ENCODE measurements at regions not wholly inside any gene's neighbourhood (a gene's known extent, or its start where the extent isn't known, plus 50 kb on each side); places are given as distances from the start of the nearest gene placed in this dataset.
"Not testable (repeated sequence)": the region's sequence is repeated elsewhere in the genome, so short reads cannot be mapped to it uniquely, and the experiment has no call there.

- no peaks in the 10 kb centered on the region for H3K9me3 ChIP-seq (ENCODE audit: control insufficient read depth in 4 of 4, low read length in 3 of 4)
- H3K9ac ChIP-seq (ENCODE audit: low read depth in 1 of 2, low read length in 2 of 2): no peak overlapping the region
- H3K27me3 ChIP-seq (ENCODE audit: control insufficient read depth in 4 of 4, insufficient read depth in 4 of 4, low read length in 3 of 4): no peaks in the 10 kb centered on the region
- H3K4me1 ChIP-seq (ENCODE audit: control insufficient read depth in 4 of 4, insufficient read depth in 4 of 4, low read length in 3 of 4): no peaks in the 10 kb centered on the region
- DNase-seq (ENCODE audit: low spot score): no peak
- 54% methylated on average over 6 of the region's 6 CpGs for WGBS
- H3K27ac ChIP-seq (ENCODE audit: low read depth in 1 of 2, low read length in 2 of 2): no peak overlapping the region
- no peak overlapping the region for H3K4me3 ChIP-seq (ENCODE audit: low read depth in 1 of 3, low read length in 3 of 3)
- no peaks in the 10 kb centered on the region for H3K36me3 ChIP-seq (ENCODE audit: control insufficient read depth in 4 of 4, insufficient read depth in 3 of 4, low read depth in 1 of 4, low read length in 3 of 4)
- TF ChIP-seq ATF3 (IDR thresholded peaks at IDR 0.05) (no peak), RAD21 (IDR thresholded peaks at IDR 0.05) (no peak), TAF1 (conservative IDR thresholded peaks at IDR 0.05) (no peak)
Measured at GRCh38 chr14:106013879-106014376, 487.5 kb downstream of the TMEM121 start.

GRCh38 chr14:106017952-106018351, 491.6 kb downstream of the TMEM121 start:
- not testable (repeated sequence) for H3K27me3 ChIP-seq (ENCODE audit: control insufficient read depth in 4 of 4, insufficient read depth in 4 of 4, low read length in 3 of 4); H3K36me3 ChIP-seq (ENCODE audit: control insufficient read depth in 4 of 4, insufficient read depth in 3 of 4, low read depth in 1 of 4, low read length in 3 of 4); H3K9ac ChIP-seq (ENCODE audit: low read depth in 1 of 2, low read length in 2 of 2); H3K9me3 ChIP-seq (ENCODE audit: control insufficient read depth in 4 of 4, low read length in 3 of 4); H3K4me3 ChIP-seq (ENCODE audit: low read depth in 1 of 3, low read length in 3 of 3); H3K4me1 ChIP-seq (ENCODE audit: control insufficient read depth in 4 of 4, insufficient read depth in 4 of 4, low read length in 3 of 4); DNase-seq (ENCODE audit: low spot score); H3K27ac ChIP-seq (ENCODE audit: low read depth in 1 of 2, low read length in 2 of 2)
- 63% methylated on average over 3 of the region's 3 CpGs for WGBS

- WGBS: 62% methylated on average over 3 of the region's 3 CpGs
- no peaks in the 10 kb centered on the region for H3K27me3 ChIP-seq (ENCODE audit: control insufficient read depth in 4 of 4, insufficient read depth in 4 of 4, low read length in 3 of 4)
- H3K4me3 ChIP-seq (ENCODE audit: low read depth in 1 of 3, low read length in 3 of 3): no peak overlapping the region
- DNase-seq (ENCODE audit: low spot score): no peak
- H3K36me3 ChIP-seq (ENCODE audit: control insufficient read depth in 4 of 4, insufficient read depth in 3 of 4, low read depth in 1 of 4, low read length in 3 of 4): no peaks in the 10 kb centered on the region
- no peaks in the 10 kb centered on the region for H3K4me1 ChIP-seq (ENCODE audit: control insufficient read depth in 4 of 4, insufficient read depth in 4 of 4, low read length in 3 of 4)
- H3K9me3 ChIP-seq (ENCODE audit: control insufficient read depth in 4 of 4, low read length in 3 of 4): no peaks in the 10 kb centered on the region
- TF ChIP-seq JUND (IDR thresholded peaks at IDR 0.05): no peak
- H3K9ac ChIP-seq (ENCODE audit: low read depth in 1 of 2, low read length in 2 of 2): no peak overlapping the region
- no peak overlapping the region for H3K27ac ChIP-seq (ENCODE audit: low read depth in 1 of 2, low read length in 2 of 2)
Measured at GRCh38 chr14:106021832-106022231, 495.4 kb downstream of the TMEM121 start.

- H3K4me1 ChIP-seq (ENCODE audit: control insufficient read depth in 4 of 4, insufficient read depth in 4 of 4, low read length in 3 of 4); H3K27me3 ChIP-seq (ENCODE audit: control insufficient read depth in 4 of 4, insufficient read depth in 4 of 4, low read length in 3 of 4); H3K36me3 ChIP-seq (ENCODE audit: control insufficient read depth in 4 of 4, insufficient read depth in 3 of 4, low read depth in 1 of 4, low read length in 3 of 4); H3K4me3 ChIP-seq (ENCODE audit: low read depth in 1 of 3, low read length in 3 of 3); H3K27ac ChIP-seq (ENCODE audit: low read depth in 1 of 2, low read length in 2 of 2); DNase-seq (ENCODE audit: low spot score); H3K9ac ChIP-seq (ENCODE audit: low read depth in 1 of 2, low read length in 2 of 2); H3K9me3 ChIP-seq (ENCODE audit: control insufficient read depth in 4 of 4, low read length in 3 of 4): not testable (repeated sequence)
- 37% methylated on average over 5 of the region's 5 CpGs for WGBS
Measured at GRCh38 chr14:106022648-106023047, 496.3 kb downstream of the TMEM121 start.

GRCh38 chr14:106023411-106023810, 497.0 kb downstream of the TMEM121 start:
- H3K9me3 ChIP-seq (ENCODE audit: control insufficient read depth in 4 of 4, low read length in 3 of 4): no peaks in the 10 kb centered on the region
- H3K4me3 ChIP-seq (ENCODE audit: low read depth in 1 of 3, low read length in 3 of 3): no peak overlapping the region
- no peak overlapping the region for H3K9ac ChIP-seq (ENCODE audit: low read depth in 1 of 2, low read length in 2 of 2)
- DNase-seq (ENCODE audit: low spot score): no peak
- 59% methylated on average over 1 of the region's 1 CpG for WGBS
- H3K27ac ChIP-seq (ENCODE audit: low read depth in 1 of 2, low read length in 2 of 2): no peak overlapping the region
- H3K27me3 ChIP-seq (ENCODE audit: control insufficient read depth in 4 of 4, insufficient read depth in 4 of 4, low read length in 3 of 4): peaks cover 0 to 2% (median 0%) of the 10 kb centered on the region in 4 donors
- H3K36me3 ChIP-seq (ENCODE audit: control insufficient read depth in 4 of 4, insufficient read depth in 3 of 4, low read depth in 1 of 4, low read length in 3 of 4): no peaks in the 10 kb centered on the region
- no peaks in the 10 kb centered on the region for H3K4me1 ChIP-seq (ENCODE audit: control insufficient read depth in 4 of 4, insufficient read depth in 4 of 4, low read length in 3 of 4)
- no peak for TF ChIP-seq GABPA (IDR thresholded peaks at IDR 0.05 in 1 of 2, conservative IDR thresholded peaks at IDR 0.05 in 1 of 2)
- no peak for TF ChIP-seq TAF1 (conservative IDR thresholded peaks at IDR 0.05)
- no peak for TF ChIP-seq SP1 (IDR thresholded peaks at IDR 0.05)
- no peak for TF ChIP-seq RXRA (IDR thresholded peaks at IDR 0.05)
- no peak for TF ChIP-seq CTCF (IDR thresholded peaks at IDR 0.05; ENCODE audit: low read depth, low read length, missing input control)
- TF ChIP-seq ATF3 (IDR thresholded peaks at IDR 0.05): no peak
- TF ChIP-seq FOXA1 (IDR thresholded peaks at IDR 0.05): no peak
- TF ChIP-seq EGR1 (IDR thresholded peaks at IDR 0.05; ENCODE audit: low read depth in 2 of 2): no peak
- no peak for TF ChIP-seq YY1 (IDR thresholded peaks at IDR 0.05)
- TF ChIP-seq REST (IDR thresholded peaks at IDR 0.05): no peak
- TF ChIP-seq HNF4A (conservative IDR thresholded peaks at IDR 0.05): no peak
- TF ChIP-seq FOXA2 (IDR thresholded peaks at IDR 0.05): no peak
- no peak for TF ChIP-seq NR2F2 (IDR thresholded peaks at IDR 0.05)
